Fibroblast of skin of right biceps (primary cell): ENCODE measurements at regions not wholly inside any gene's neighbourhood (a gene's known extent, or its start where the extent isn't known, plus 50 kb on each side); places are given as distances from the start of the nearest gene placed in this dataset.
"Not testable (repeated sequence)": the region's sequence is repeated elsewhere in the genome, so short reads cannot be mapped to it uniquely, and the experiment has no call there.

Experiments used
- DNase-seq: peaks from one replicate; pipeline ENCODE4 v3.0.0-alpha.2; 2013

GRCh38 chr1:229710746-229711145 lies 84.7 kb downstream of the URB2 start:
- DNase-seq = peak; percentile 63

GRCh38 chr1:229714306-229714705 lies 88.3 kb downstream of the URB2 start:
- DNase-seq = no peak

- DNase-seq = no peak
These were observed 89.0 kb downstream of the URB2 start for GRCh38 chr1:229714964-229715603.

- peak; percentile 26 for DNase-seq
These were observed 90.0 kb downstream of the URB2 start for GRCh38 chr1:229716069-229716468.

- DNase-seq = no peak
These were observed 90.7 kb downstream of the URB2 start for GRCh38 chr1:229716704-229717103.

GRCh38 chr1:229717786-229718576 lies 91.9 kb downstream of the URB2 start:
- DNase-seq = no peak

GRCh38 chr1:229726061-229726460 lies 100.0 kb downstream of the URB2 start:
- DNase-seq = no peak

GRCh38 chr1:229729916-229730315 lies 103.9 kb downstream of the URB2 start:
- DNase-seq = no peak

- DNase-seq = no peak
These were observed 104.5 kb downstream of the URB2 start for GRCh38 chr1:229730573-229730972.

- no peak for DNase-seq
These were observed 106.0 kb downstream of the URB2 start for GRCh38 chr1:229732061-229732460.

GRCh38 chr1:229736376-229736775 lies 110.3 kb downstream of the URB2 start:
- no peak for DNase-seq

- not testable (repeated sequence) for DNase-seq
These were observed 116.6 kb downstream of the URB2 start for GRCh38 chr1:229742614-229743013.

- DNase-seq = no peak
These were observed 123.9 kb downstream of the URB2 start for GRCh38 chr1:229749992-229750391.

GRCh38 chr1:229751610-229752009 lies 125.6 kb downstream of the URB2 start:
- no peak for DNase-seq

- DNase-seq = no peak
These were observed 126.6 kb downstream of the URB2 start for GRCh38 chr1:229752679-229753078.

- DNase-seq = no peak
These were observed 127.9 kb downstream of the URB2 start for GRCh38 chr1:229753764-229754551.

- DNase-seq = peak; percentile 73
These were observed 130.6 kb downstream of the URB2 start for GRCh38 chr1:229756666-229757065.

- peak; percentile 16 for DNase-seq
These were observed 131.2 kb downstream of the URB2 start for GRCh38 chr1:229757226-229757625.

GRCh38 chr1:229758101-229759036 lies 132.3 kb downstream of the URB2 start:
- peak; percentile 69 for DNase-seq

GRCh38 chr1:229759037-229759435 lies 133.0 kb downstream of the URB2 start:
- DNase-seq = peak; percentile 80

GRCh38 chr1:229759586-229759985 lies 133.5 kb downstream of the URB2 start:
- DNase-seq = no peak

GRCh38 chr1:229760478-229760996 lies 134.5 kb downstream of the URB2 start:
- DNase-seq = peak; percentile 3
